ENCODE measurements at regions not wholly inside any gene's neighbourhood (a gene's known extent, or its start where the extent isn't known, plus 50 kb on each side); places are given as distances from the start of the nearest gene placed in this dataset.

DNA sequence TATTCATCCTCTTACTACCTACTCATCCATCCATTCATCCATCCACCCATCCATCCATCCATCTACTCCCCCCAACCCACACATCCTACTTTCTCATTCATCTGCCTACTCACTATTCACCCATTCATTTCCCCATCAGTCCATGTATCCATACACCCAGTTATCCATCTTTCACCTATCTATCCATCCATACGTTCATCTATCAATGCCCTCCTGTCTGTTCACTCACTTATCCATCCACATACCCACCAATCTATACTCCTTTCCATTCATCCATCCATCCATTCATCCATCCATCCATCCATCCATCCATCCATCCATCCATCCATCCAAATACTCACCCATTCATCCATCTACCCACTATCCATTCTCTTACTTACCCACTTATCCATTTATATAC, 117.8 kb upstream of the LHX5 start:
- no peak overlapping the region for H3K4me3 Mint-ChIP-seq (ENCODE audit: unreplicated experiment)
- peaks cover 14% of the 10 kb centered on the region for H3K27me3 Mint-ChIP-seq (ENCODE audit: insufficient read depth, unreplicated experiment)
- no peaks in the 10 kb centered on the region for H3K9me3 ChIP-seq
- H3K27me3 ChIP-seq (replicated peaks; ENCODE audit: control insufficient read depth, insufficient read depth, low read length) = no peaks in the 10 kb centered on the region; the same call in 1 of the 2 replicates
- H3K4me1 Mint-ChIP-seq (ENCODE audit: low read depth, unreplicated experiment) = no peaks in the 10 kb centered on the region
- intact Hi-C loops (cut with micrococcal nuclease; ENCODE audit: unreplicated experiment) = no loop called here
- peaks cover 12% of the 10 kb centered on the region for H3K9me3 Mint-ChIP-seq (ENCODE audit: unreplicated experiment)
- no peak for DNase-seq
- no peak overlapping the region for H3K4me3 ChIP-seq (ENCODE audit: low read depth, low read length)
- ChIA-PET POLR2A (no interaction called here), CTCF (no interaction called here)
- H3K4me1 ChIP-seq = no peaks in the 10 kb centered on the region; the same call in 1 of the 2 replicates
- H3K36me3 ChIP-seq (ENCODE audit: control insufficient read depth, insufficient read depth, low read length) = no peaks in the 10 kb centered on the region
- TF ChIP-seq, protein P1, sequence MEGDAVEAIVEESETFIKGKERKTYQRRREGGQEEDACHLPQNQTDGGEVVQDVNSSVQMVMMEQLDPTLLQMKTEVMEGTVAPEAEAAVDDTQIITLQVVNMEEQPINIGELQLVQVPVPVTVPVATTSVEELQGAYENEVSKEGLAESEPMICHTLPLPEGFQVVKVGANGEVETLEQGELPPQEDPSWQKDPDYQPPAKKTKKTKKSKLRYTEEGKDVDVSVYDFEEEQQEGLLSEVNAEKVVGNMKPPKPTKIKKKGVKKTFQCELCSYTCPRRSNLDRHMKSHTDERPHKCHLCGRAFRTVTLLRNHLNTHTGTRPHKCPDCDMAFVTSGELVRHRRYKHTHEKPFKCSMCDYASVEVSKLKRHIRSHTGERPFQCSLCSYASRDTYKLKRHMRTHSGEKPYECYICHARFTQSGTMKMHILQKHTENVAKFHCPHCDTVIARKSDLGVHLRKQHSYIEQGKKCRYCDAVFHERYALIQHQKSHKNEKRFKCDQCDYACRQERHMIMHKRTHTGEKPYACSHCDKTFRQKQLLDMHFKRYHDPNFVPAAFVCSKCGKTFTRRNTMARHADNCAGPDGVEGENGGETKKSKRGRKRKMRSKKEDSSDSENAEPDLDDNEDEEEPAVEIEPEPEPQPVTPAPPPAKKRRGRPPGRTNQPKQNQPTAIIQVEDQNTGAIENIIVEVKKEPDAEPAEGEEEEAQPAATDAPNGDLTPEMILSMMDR (IDR thresholded peaks at IDR 0.05; ENCODE audit: insufficient read depth in 1 of 2, low read depth in 1 of 2, low read length in 1 of 2, severe bottlenecking in 1 of 2, unreplicated experiment in 1 of 2) = no peak
- no peaks in the 10 kb centered on the region for H3K36me3 Mint-ChIP-seq (ENCODE audit: insufficient read depth, unreplicated experiment)
- no TSS peak for BruUV-seq (replicated peaks)
- no peak overlapping the region for H3K27ac Mint-ChIP-seq (ENCODE audit: unreplicated experiment)

DNA sequence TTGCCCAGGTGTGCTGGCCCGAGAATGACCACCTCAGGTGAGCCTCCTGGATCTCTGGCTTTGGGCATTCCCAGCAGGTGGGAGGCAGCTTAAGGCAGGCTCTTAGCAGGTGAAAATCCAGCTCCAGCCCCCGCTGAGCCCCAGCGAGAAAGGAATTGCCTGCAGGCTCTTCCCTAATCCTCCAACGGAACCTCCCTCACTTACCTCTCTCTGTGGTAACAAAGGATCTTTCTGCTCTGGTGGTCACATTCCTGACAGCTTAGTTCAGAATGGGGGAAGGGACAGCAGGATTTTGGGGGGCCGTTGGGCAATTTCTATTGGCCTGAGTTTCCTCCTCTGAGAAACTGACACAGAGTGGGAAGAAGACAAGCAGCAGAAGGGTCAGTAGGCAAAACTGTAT, 116.0 kb upstream of the LHX5 start:
- CTCF ChIA-PET = no interaction called here

DNA sequence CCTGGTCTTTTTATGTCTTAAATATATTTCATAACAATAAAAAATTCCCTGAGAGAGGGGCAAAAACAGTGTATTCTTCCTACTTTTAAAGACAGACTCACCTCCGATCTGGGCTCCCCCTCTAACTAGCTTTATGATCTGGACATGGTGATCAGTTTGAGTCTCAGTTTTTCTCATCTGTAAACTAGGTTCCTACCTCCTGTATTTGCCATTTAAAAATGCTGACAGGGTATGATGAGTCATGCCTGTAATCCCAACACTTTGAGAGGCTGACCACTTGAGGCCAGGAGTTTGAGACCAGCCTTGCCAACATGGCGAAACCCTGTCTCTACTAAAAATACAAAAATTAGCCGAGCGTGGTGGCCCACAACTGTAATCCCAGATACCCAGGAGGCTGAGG, 114.8 kb upstream of the LHX5 start:
- peaks cover 15% of the 10 kb centered on the region for H3K9me3 Mint-ChIP-seq (ENCODE audit: unreplicated experiment)

More for the DNA sequence above, 116.0 kb upstream of the LHX5 start:
- no peaks in the 10 kb centered on the region for H3K4me1 Mint-ChIP-seq (ENCODE audit: low read depth, unreplicated experiment)
- H3K9me3 ChIP-seq = no peaks in the 10 kb centered on the region
- no peaks in the 10 kb centered on the region; the same call in 1 of the 2 replicates for H3K4me1 ChIP-seq
- no peaks in the 10 kb centered on the region for H3K36me3 Mint-ChIP-seq (ENCODE audit: insufficient read depth, unreplicated experiment)
- H3K27me3 ChIP-seq (replicated peaks; ENCODE audit: control insufficient read depth, insufficient read depth, low read length) = no peaks in the 10 kb centered on the region; the same call in 1 of the 2 replicates
- intact Hi-C loops (cut with micrococcal nuclease; ENCODE audit: unreplicated experiment) = no loop called here
- no TSS peak for BruUV-seq (replicated peaks)
- peaks cover 14% of the 10 kb centered on the region for H3K27me3 Mint-ChIP-seq (ENCODE audit: insufficient read depth, unreplicated experiment)
- DNase-seq = no peak
- H3K27ac Mint-ChIP-seq (ENCODE audit: unreplicated experiment) = no peak overlapping the region
- H3K36me3 ChIP-seq (ENCODE audit: control insufficient read depth, insufficient read depth, low read length) = no peaks in the 10 kb centered on the region
- no peak overlapping the region for H3K4me3 Mint-ChIP-seq (ENCODE audit: unreplicated experiment)
- POLR2A ChIA-PET = no interaction called here
- H3K4me3 ChIP-seq (ENCODE audit: low read depth, low read length) = no peak overlapping the region
- peaks cover 12% of the 10 kb centered on the region for H3K9me3 Mint-ChIP-seq (ENCODE audit: unreplicated experiment)
- TF ChIP-seq, protein P1 (IDR thresholded peaks at IDR 0.05; ENCODE audit: insufficient read depth in 1 of 2, low read depth in 1 of 2, low read length in 1 of 2, severe bottlenecking in 1 of 2, unreplicated experiment in 1 of 2) = no peak

More for the DNA sequence above, 114.8 kb upstream of the LHX5 start:
- Histone ChIP-seq H3K4me3 (ENCODE audit: low read depth, low read length) (no peak overlapping the region), H3K36me3 (ENCODE audit: control insufficient read depth, insufficient read depth, low read length) (no peaks in the 10 kb centered on the region), H3K4me1 (no peaks in the 10 kb centered on the region; the same call in 1 of the 2 replicates), H3K9me3 (peaks cover 2% of the 10 kb centered on the region; the same call in 1 of the 2 replicates), H3K27me3 (replicated peaks; ENCODE audit: control insufficient read depth, insufficient read depth, low read length) (no peaks in the 10 kb centered on the region)
- TF ChIP-seq, protein P1 (IDR thresholded peaks at IDR 0.05; ENCODE audit: insufficient read depth in 1 of 2, low read depth in 1 of 2, low read length in 1 of 2, severe bottlenecking in 1 of 2, unreplicated experiment in 1 of 2) = no peak
- no peaks in the 10 kb centered on the region for H3K4me1 Mint-ChIP-seq (ENCODE audit: low read depth, unreplicated experiment)
- H3K27ac Mint-ChIP-seq (ENCODE audit: unreplicated experiment) = no peak overlapping the region
- intact Hi-C loops (cut with micrococcal nuclease; ENCODE audit: unreplicated experiment) = no loop called here
- DNase-seq = no peak
- POLR2A ChIA-PET = no interaction called here
- no peaks in the 10 kb centered on the region for H3K36me3 Mint-ChIP-seq (ENCODE audit: insufficient read depth, unreplicated experiment)
- CTCF ChIA-PET = no interaction called here
- H3K4me3 Mint-ChIP-seq (ENCODE audit: unreplicated experiment) = no peak overlapping the region
- BruUV-seq (replicated peaks) = no TSS peak
- peaks cover 12% of the 10 kb centered on the region for H3K27me3 Mint-ChIP-seq (ENCODE audit: insufficient read depth, unreplicated experiment)

Measured in Caco-2 (cell line).